NCI-H345 (cell line): ENCODE measurements at regions not wholly inside any gene's neighbourhood (a gene's known extent, or its start where the extent isn't known, plus 50 kb on each side); places are given as distances from the start of the nearest gene placed in this dataset.

Experiments used
- DNase-seq: peaks from one replicate; lab custom pipeline; 2025; lab: John Stamatoyannopoulos, UW

DNA sequence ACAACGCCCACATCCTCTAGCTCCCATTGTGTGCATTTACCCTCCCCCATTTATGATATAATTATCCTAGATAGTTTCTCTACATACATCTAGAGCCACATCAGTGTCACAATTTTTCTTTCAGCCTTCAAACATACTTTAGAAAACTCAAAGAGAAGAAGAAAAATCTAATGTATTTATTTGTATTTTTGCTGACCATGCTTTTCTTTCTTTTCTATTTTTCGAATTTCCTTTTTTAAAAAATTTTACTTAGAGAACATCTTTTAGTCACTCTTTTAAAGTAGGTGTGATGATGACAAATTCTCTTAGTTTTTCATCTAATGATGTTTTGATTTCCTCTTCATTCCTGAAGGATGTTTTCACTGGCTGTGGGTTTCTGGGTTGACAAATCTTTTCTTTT lies 117.0 kb upstream of the CHL1 start:
- no peak for DNase-seq

DNA sequence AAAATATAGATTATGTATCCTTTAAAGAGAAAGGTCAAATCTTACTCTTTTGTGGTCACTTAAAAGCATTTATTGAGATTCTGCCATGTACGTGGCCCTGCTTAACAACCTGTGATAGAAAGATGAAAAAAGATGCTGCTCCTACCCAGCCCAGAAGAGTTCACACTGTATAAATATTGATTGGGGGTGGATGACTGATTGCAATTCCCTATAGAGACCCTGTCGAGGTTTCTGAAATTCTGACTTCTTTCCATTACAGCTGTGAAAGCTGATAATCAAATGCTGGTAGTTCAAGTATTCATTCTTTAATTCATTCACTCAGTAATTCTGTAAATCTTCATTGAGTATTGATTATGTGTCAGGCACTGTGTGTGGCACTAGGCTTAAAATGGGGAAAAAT lies 114.1 kb upstream of the CHL1 start:
- no peak for DNase-seq

DNA sequence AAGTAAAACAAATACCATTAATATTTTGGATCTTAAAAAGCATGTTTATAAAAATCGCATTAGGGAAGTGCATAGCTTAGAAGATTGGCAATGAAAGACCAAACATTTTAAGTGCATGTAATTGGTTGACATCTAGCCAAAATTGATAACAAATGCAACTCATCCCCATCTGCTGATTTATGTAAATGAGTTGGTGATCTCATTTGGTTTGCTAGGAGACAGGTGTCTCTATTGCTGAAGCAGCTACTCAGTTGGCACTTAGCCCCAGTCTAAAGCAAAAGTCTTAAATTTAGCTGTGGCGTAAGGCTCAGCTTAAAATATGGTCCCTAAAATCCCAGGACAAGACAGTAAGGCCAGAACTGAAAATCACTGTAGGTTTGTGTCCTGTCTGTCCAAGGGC lies 113.5 kb upstream of the CHL1 start:
- DNase-seq, result peak; percentile 14

DNA sequence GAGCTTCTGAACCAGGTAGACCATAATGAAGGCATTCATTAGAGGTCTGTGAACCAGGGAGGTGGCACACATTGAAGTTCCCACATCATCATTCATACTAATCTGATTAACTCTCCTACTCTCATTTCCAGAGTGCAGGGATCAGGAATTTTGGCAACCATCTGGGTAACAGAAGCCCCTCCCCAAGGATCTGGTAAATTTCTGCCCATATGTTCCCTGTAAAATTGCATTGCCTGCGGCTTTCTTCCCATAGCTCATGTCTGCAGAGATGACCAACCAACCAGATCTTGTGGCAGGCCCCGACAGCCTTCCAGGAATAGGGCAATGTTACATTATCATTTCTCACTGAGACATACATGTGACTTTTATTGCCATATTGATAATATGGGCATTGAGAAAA lies 111.4 kb upstream of the CHL1 start:
- DNase-seq, result no peak

GRCh38 chr3:88267-88666 lies 108.3 kb upstream of the CHL1 start:
- DNase-seq, result no peak

DNA sequence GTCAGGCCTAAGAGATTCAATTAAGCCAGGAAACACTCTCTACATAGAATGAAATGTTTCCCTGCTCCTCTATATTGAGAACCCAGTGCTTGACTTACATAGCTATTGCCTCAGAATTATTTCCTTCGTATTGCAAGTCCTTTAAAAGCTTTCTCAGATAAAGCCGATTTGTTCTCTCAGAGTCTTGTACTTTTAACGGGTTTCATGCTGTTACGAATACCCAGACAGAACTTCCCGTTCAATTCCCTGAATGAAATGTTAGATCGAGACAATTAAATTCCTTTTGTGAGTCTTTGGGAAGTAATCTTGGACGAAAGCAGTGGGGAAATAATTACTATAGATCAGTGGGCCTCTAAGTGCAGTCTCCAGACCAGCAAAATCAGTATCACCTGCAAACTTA lies 102.8 kb upstream of the CHL1 start:
- DNase-seq, result no peak

- no peak for DNase-seq
Measured at GRCh38 chr3:96259-96658, 100.3 kb upstream of the CHL1 start.

- peak; percentile 35 for DNase-seq
Measured at GRCh38 chr3:97417-98258, 98.9 kb upstream of the CHL1 start.

GRCh38 chr3:98259-98654 lies 98.3 kb upstream of the CHL1 start:
- no peak for DNase-seq

GRCh38 chr3:99506-99905 lies 97.1 kb upstream of the CHL1 start:
- peak; percentile 81 for DNase-seq

DNA sequence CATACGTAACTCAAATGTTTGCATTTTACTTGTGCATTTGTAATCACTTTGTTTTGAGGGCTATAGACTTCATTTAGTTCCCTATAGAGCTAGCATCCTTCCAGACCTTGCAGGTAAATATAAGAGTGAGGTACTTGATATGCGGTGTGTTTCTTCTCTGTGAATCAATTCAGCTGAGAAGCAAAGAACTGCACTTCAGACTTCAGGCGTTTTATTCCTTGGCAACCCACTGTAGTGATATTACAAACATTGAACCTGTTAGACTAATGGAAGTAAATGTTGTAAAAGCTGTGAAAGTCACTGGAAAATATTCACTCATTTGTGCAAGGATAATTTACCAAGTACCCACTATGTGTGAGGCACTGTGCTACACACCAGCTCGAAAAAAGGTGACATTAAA lies 94.1 kb upstream of the CHL1 start:
- DNase-seq, result peak; percentile 18

- peak; percentile 46 for DNase-seq
Measured at GRCh38 chr3:103991-104390, 92.6 kb upstream of the CHL1 start.

GRCh38 chr3:105585-105984 lies 91.0 kb upstream of the CHL1 start:
- no peak for DNase-seq

- DNase-seq, result peak; percentile 26
Measured at GRCh38 chr3:106619-107018, 89.9 kb upstream of the CHL1 start.

- DNase-seq, result peak; percentile 93
Measured at GRCh38 chr3:111143-112069, 85.2 kb upstream of the CHL1 start.

GRCh38 chr3:112773-113172 lies 83.8 kb upstream of the CHL1 start:
- DNase-seq, result no peak

GRCh38 chr3:118666-119065 lies 77.9 kb upstream of the CHL1 start:
- DNase-seq, result no peak

- no peak for DNase-seq
Measured at GRCh38 chr3:123341-123740, 73.2 kb upstream of the CHL1 start.

DNA sequence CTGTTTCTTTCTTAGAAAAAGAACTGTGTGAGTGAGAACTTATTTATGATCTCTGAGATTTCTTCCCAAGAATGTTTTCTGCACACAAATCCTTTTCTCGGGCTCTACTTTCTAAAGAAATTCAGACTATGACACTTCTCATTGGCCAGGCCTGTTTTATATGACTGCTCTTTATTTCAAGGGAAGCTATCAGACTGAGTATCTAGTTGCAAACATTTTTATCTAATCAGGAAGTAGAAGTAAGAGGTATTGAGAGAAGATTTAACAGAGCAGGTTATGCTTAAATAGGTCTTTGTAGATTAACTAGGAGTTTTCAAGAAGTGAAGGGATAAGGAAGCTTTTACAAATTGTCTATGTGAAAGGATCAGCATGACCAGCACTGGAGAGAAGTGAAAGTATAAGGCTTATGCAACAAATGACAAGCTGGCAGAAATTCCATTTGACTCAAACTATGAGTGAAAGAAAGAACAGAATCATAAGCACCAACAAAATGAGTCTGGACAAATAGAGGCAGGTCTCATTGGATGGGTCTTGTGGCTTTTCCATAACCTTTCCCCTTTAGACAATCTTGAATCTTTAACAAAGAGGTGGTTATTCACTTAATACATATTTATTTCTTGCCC lies 71.9 kb upstream of the CHL1 start:
- no peak for DNase-seq

- DNase-seq, result no peak
Measured at GRCh38 chr3:128515-129172, 67.9 kb upstream of the CHL1 start.

DNA sequence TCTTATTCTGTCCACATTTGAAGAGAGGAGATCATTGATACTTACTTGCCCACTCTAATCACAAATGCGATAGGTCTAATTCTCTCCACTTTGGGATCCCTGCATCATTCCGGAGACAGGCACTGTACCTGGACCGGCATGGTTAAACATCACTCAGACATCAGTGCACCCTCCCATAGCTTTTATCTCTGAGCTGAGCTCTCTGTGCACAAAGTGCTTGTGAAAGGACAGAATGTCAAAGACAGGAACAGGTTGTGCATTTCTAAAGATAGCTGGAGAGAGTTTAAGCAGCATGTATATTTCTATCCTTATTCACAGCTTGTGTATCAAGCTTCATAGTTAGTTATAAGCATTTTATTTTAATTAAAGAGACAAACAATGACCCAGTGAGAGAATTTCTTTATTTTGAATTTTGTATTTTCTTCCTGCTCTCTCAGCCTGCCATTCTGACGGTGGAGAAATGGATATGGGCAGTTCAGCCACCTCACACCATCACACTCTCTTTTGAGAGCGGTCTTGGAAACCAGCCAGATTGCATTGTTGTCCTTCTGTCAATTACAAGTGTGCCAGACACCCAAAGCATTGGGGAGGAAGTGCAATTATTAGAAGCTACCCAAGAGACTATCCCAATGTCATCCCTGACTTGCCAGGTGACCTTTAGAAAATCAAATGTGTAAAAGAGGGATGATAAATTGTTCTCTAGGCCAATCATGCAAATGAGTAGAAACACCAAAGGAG lies 65.2 kb upstream of the CHL1 start:
- peak; percentile 82 for DNase-seq
